ENCODE measurements at regions not wholly inside any gene's neighbourhood (a gene's known extent, or its start where the extent isn't known, plus 50 kb on each side); places are given as distances from the start of the nearest gene placed in this dataset.

GRCh38 chr4:33980361-33980760 lies 2264.0 kb downstream of the ARAP2 start:
- H3K27me3 ChIP-seq (ENCODE audit: low read length): no peaks in the 10 kb centered on the region
- H3K9me3 ChIP-seq (ENCODE audit: low read length): no peaks in the 10 kb centered on the region
- no peak overlapping the region for H3K9ac ChIP-seq (ENCODE audit: low read length)
- H3K4me2 ChIP-seq (ENCODE audit: low read length): no peak overlapping the region
- intact Hi-C loops (cut with micrococcal nuclease): no loop called here
- no peaks in the 10 kb centered on the region for H3K9me2 ChIP-seq (replicated peaks; ENCODE audit: low read length)
- H3K36me3 ChIP-seq (ENCODE audit: low read depth, low read length): no peaks in the 10 kb centered on the region
- BruUV-seq (replicated peaks): no TSS peak
- no peaks in the 10 kb centered on the region for H3F3A ChIP-seq (ENCODE audit: low read length, unreplicated experiment)
- H4K20me1 ChIP-seq (ENCODE audit: low read length): no peaks in the 10 kb centered on the region
- no peak overlapping the region for H2AFZ ChIP-seq (ENCODE audit: low read length)
- no peak overlapping the region for H3K27ac ChIP-seq (ENCODE audit: low read length)
- TF ChIP-seq EZH2 (IDR thresholded peaks at IDR 0.05; ENCODE audit: low read length, unreplicated experiment) (no peak), CTCF (conservative IDR thresholded peaks at IDR 0.05; ENCODE audit: low read depth, low read length) (no peak), EZH2phosphoT487 (IDR thresholded peaks at IDR 0.05; ENCODE audit: borderline replicate concordance, low read length) (no peak)
- ATAC-seq (no peak), DNase-seq (no peak)
- ChIA-PET CTCF (no interaction called here), POLR2A (ENCODE audit: unreplicated experiment) (no interaction called here)
- no peaks in the 10 kb centered on the region for H3K79me2 ChIP-seq (ENCODE audit: low read length)
- H3K4me1 ChIP-seq (ENCODE audit: insufficient read depth, low read length): no peaks in the 10 kb centered on the region
- H3K4me3 ChIP-seq (ENCODE audit: low read length): no peak overlapping the region

GRCh38 chr4:33989820-33990443 lies 2254.4 kb downstream of the ARAP2 start:
- Histone ChIP-seq H3K4me1 (ENCODE audit: insufficient read depth, low read length) (no peaks in the 10 kb centered on the region), H3K4me3 (ENCODE audit: low read length) (no peak overlapping the region), H3K36me3 (ENCODE audit: low read depth, low read length) (no peaks in the 10 kb centered on the region), H3K79me2 (ENCODE audit: low read length) (no peaks in the 10 kb centered on the region), H3K4me2 (ENCODE audit: low read length) (no peak overlapping the region), H3K9me3 (ENCODE audit: low read length) (no peaks in the 10 kb centered on the region), H4K20me1 (ENCODE audit: low read length) (no peaks in the 10 kb centered on the region), H3K27ac (ENCODE audit: low read length) (no peak overlapping the region), H3K9ac (ENCODE audit: low read length) (no peak overlapping the region), H3K9me2 (replicated peaks; ENCODE audit: low read length) (no peaks in the 10 kb centered on the region), H3K27me3 (ENCODE audit: low read length) (no peaks in the 10 kb centered on the region), H3F3A (ENCODE audit: low read length, unreplicated experiment) (no peaks in the 10 kb centered on the region), H2AFZ (ENCODE audit: low read length) (no peak overlapping the region)
- intact Hi-C loops (cut with micrococcal nuclease): no loop called here
- BruUV-seq (replicated peaks): no TSS peak
- TF ChIP-seq EZH2phosphoT487 (IDR thresholded peaks at IDR 0.05; ENCODE audit: borderline replicate concordance, low read length) (no peak), CTCF (conservative IDR thresholded peaks at IDR 0.05; ENCODE audit: low read depth, low read length) (no peak), EZH2 (IDR thresholded peaks at IDR 0.05; ENCODE audit: low read length, unreplicated experiment) (no peak)
- ChIA-PET CTCF (no interaction called here), POLR2A (ENCODE audit: unreplicated experiment) (no interaction called here)
- ATAC-seq (no peak), DNase-seq (no peak)

DNA sequence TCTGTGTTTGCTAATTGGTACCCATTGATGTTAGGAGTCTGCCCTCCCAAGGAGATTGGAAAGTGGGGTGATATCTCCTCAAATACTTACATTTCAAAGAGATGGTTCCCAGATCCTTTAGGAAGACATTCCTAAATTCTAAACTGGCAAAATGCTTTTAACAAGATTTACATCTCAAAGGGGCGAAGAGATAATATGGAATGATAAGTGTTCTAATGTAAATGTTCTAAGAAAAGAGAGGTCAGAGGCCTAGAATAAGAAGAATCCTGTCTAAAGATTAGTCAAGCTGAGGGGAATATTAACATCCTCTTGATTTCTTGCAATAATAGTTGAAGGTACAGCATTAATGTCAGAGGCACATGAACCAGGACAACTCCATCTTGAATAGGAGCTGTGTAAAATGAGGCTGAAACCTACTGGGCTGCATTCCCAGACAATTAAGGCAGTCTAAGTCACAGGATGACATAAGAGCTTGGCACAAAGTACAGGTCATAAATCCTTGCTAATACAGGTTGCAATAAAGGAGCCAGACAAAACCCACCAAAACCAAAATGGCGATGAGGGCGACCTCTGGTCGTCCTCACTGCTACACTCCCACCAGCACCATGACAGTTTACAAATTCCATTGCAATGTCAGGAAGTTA lies 2248.1 kb downstream of the ARAP2 start:
- POLR2A ChIA-PET (ENCODE audit: unreplicated experiment): no interaction called here
- no peak for DNase-seq
- TF ChIP-seq EZH2phosphoT487 (IDR thresholded peaks at IDR 0.05; ENCODE audit: borderline replicate concordance, low read length) (no peak), CTCF (conservative IDR thresholded peaks at IDR 0.05; ENCODE audit: low read depth, low read length) (no peak), EZH2 (IDR thresholded peaks at IDR 0.05; ENCODE audit: low read length, unreplicated experiment) (no peak)

More for the DNA sequence above, 2248.1 kb downstream of the ARAP2 start:
- Histone ChIP-seq H3K27ac (ENCODE audit: low read length) (no peak overlapping the region), H3K4me1 (ENCODE audit: insufficient read depth, low read length) (no peaks in the 10 kb centered on the region), H3K4me3 (ENCODE audit: low read length) (no peak overlapping the region), H4K20me1 (ENCODE audit: low read length) (no peaks in the 10 kb centered on the region), H3K9me2 (replicated peaks; ENCODE audit: low read length) (no peaks in the 10 kb centered on the region), H3K79me2 (ENCODE audit: low read length) (no peaks in the 10 kb centered on the region), H3K36me3 (ENCODE audit: low read depth, low read length) (no peaks in the 10 kb centered on the region), H3F3A (ENCODE audit: low read length, unreplicated experiment) (no peaks in the 10 kb centered on the region), H2AFZ (ENCODE audit: low read length) (no peak overlapping the region), H3K9ac (ENCODE audit: low read length) (no peak overlapping the region), H3K27me3 (ENCODE audit: low read length) (no peaks in the 10 kb centered on the region), H3K4me2 (ENCODE audit: low read length) (no peak overlapping the region), H3K9me3 (ENCODE audit: low read length) (no peaks in the 10 kb centered on the region)
- intact Hi-C loops (cut with micrococcal nuclease): no loop called here
- ATAC-seq: no peak
- CTCF ChIA-PET: no interaction called here
- no TSS peak for BruUV-seq (replicated peaks)
